ENCODE measurements at regions not wholly inside any gene's neighbourhood (a gene's known extent, or its start where the extent isn't known, plus 50 kb on each side); places are given as distances from the start of the nearest gene placed in this dataset.
"Not testable (repeated sequence)": the region's sequence is repeated elsewhere in the genome, so short reads cannot be mapped to it uniquely, and the experiment has no call there.

GRCh38 chr2:236909802-236910201, 175.9 kb upstream of the COPS8 start:
- no peak for DNase-seq

- DNase-seq: no peak
Measured at GRCh38 chr2:236910781-236911495, 174.8 kb upstream of the COPS8 start.

GRCh38 chr2:236912326-236913120, 173.2 kb upstream of the COPS8 start:
- no peak for DNase-seq

- DNase-seq: no peak
Measured at GRCh38 chr2:236915186-236915585, 170.5 kb upstream of the COPS8 start.

GRCh38 chr2:236915726-236916125, 170.0 kb upstream of the COPS8 start:
- no peak for DNase-seq

- DNase-seq: no peak
Measured at GRCh38 chr2:236916181-236916580, 169.5 kb upstream of the COPS8 start.

- DNase-seq: no peak
Measured at GRCh38 chr2:236916651-236917050, 169.0 kb upstream of the COPS8 start.

- DNase-seq: no peak
Measured at GRCh38 chr2:236917164-236917563, 168.5 kb upstream of the COPS8 start.

- no peak for DNase-seq
Measured at GRCh38 chr2:236918545-236918944, 167.1 kb upstream of the COPS8 start.

- no peak for DNase-seq
Measured at GRCh38 chr2:236919209-236919608, 166.5 kb upstream of the COPS8 start.

GRCh38 chr2:236919801-236920379, 165.8 kb upstream of the COPS8 start:
- not testable (repeated sequence) for DNase-seq

- no peak for DNase-seq
Measured at GRCh38 chr2:236922061-236922460, 163.6 kb upstream of the COPS8 start.

GRCh38 chr2:236928380-236929037, 157.2 kb upstream of the COPS8 start:
- no peak for DNase-seq

- no peak for DNase-seq
Measured at GRCh38 chr2:236932831-236933361, 152.8 kb upstream of the COPS8 start.

- no peak for DNase-seq
Measured at GRCh38 chr2:236934166-236934565, 151.5 kb upstream of the COPS8 start.

- DNase-seq: no peak
Measured at GRCh38 chr2:236934656-236935055, 151.0 kb upstream of the COPS8 start.

- no peak for DNase-seq
Measured at GRCh38 chr2:236935083-236935482, 150.6 kb upstream of the COPS8 start.

- no peak for DNase-seq
Measured at GRCh38 chr2:236935631-236936445, 149.9 kb upstream of the COPS8 start.

GRCh38 chr2:236936446-236936940, 149.2 kb upstream of the COPS8 start:
- DNase-seq: no peak

- no peak for DNase-seq
Measured at GRCh38 chr2:236938126-236938525, 147.6 kb upstream of the COPS8 start.

- DNase-seq: no peak
Measured at GRCh38 chr2:236939271-236939670, 146.4 kb upstream of the COPS8 start.

GRCh38 chr2:236939721-236940231, 145.9 kb upstream of the COPS8 start:
- no peak for DNase-seq

Measured in CD4-positive, alpha-beta T cell treated with Interleukin-21 for 1 hour (primary cell).